Retinal pigment epithelial cell (primary cell): ENCODE measurements at regions not wholly inside any gene's neighbourhood (a gene's known extent, or its start where the extent isn't known, plus 50 kb on each side); places are given as distances from the start of the nearest gene placed in this dataset.

Experiments
- DNase-seq: peaks from one replicate; pipeline ENCODE4 v3.0.0-alpha.2; 2010; ENCODE audit warnings: low read depth
- H3K4me3 ChIP-seq: 2 replicates; pipeline ENCODE4 v1.5.1; 2011; ENCODE audit warnings: mild to moderate bottlenecking, low read length, control low read depth, moderate library complexity
- CTCF ChIP-seq: conservative IDR thresholded peaks from 2 replicates; pipeline ENCODE4 v1.5.1; 2011; ENCODE audit warnings: low read depth, low read length, control low read depth, inconsistent platforms

GRCh38 chr3:112744106-112744505 lies 102.6 kb downstream of the CD200R1L start:
- DNase-seq, result no peak
- no peak overlapping the region for H3K4me3 ChIP-seq

GRCh38 chr3:112742934-112743333 lies 102.0 kb upstream of the CCDC80 start:
- H3K4me3 ChIP-seq, result no peak overlapping the region
- TF ChIP-seq CTCF, result no peak
- no peak for DNase-seq

More at GRCh38 chr3:112744106-112744505, 102.6 kb downstream of the CD200R1L start:
- TF ChIP-seq CTCF, result no peak

- H3K4me3 ChIP-seq, result no peak overlapping the region
- DNase-seq, result no peak
- TF ChIP-seq CTCF, result no peak
Observed at GRCh38 chr3:112741983-112742382, 101.0 kb upstream of the CCDC80 start.

GRCh38 chr3:112740835-112741234 lies 99.9 kb upstream of the CCDC80 start:
- no peak for DNase-seq
- H3K4me3 ChIP-seq, result no peak overlapping the region
- no peak for TF ChIP-seq CTCF

GRCh38 chr3:112739252-112739965 lies 98.5 kb upstream of the CCDC80 start:
- no peak for TF ChIP-seq CTCF
- H3K4me3 ChIP-seq, result no peak overlapping the region
- no peak for DNase-seq

GRCh38 chr3:112738366-112738765 lies 97.4 kb upstream of the CCDC80 start:
- no peak overlapping the region for H3K4me3 ChIP-seq
- no peak for TF ChIP-seq CTCF
- DNase-seq, result no peak

- H3K4me3 ChIP-seq, result no peak overlapping the region
- TF ChIP-seq CTCF, result no peak
- no peak for DNase-seq
Observed at GRCh38 chr3:112736805-112737566, 96.0 kb upstream of the CCDC80 start.
